Nephron (organoid): ENCODE measurements at regions not wholly inside any gene's neighbourhood (a gene's known extent, or its start where the extent isn't known, plus 50 kb on each side); places are given as distances from the start of the nearest gene placed in this dataset.

Experiments used
- H3K27ac Mint-ChIP-seq, 3 experiments: 2 replicates each; pipeline ENCODE4 v1.8.0; 2020; ENCODE audit warnings: mixed read lengths in 3 of 3, mild to moderate bottlenecking in 2 of 3, moderate library complexity in 1 of 3
- H3K27me3 Mint-ChIP-seq: 2 replicates; pipeline ENCODE4 v1.8.0; 2021; ENCODE audit warnings: low read depth, mild to moderate bottlenecking, moderate library complexity, mixed read lengths
- H3K36me3 Mint-ChIP-seq: 2 replicates; pipeline ENCODE4 v1.8.0; 2020; ENCODE audit warnings: low read depth, mixed read lengths
- H3K4me1 Mint-ChIP-seq: 2 replicates; pipeline ENCODE4 v1.8.0; 2020; ENCODE audit warnings: mixed read lengths
- H3K4me3 Mint-ChIP-seq, 3 experiments: 2 replicates each; pipeline ENCODE4 v1.8.0; 2020; ENCODE audit warnings: mild to moderate bottlenecking in 3 of 3, mixed read lengths in 3 of 3, moderate library complexity in 2 of 3
- H3K9me3 Mint-ChIP-seq: 2 replicates; pipeline ENCODE4 v1.8.0; 2020; ENCODE audit warnings: mixed read lengths
- TF ChIP-seq, protein P1 (sequence below), 3 experiments: fragments of 200-600 bp; sonication (generic); IDR thresholded peaks; one replicate each; pipeline ENCODE4 v1.5.0; 2021; ENCODE audit warnings: antibody characterized with exemption in 3 of 3; ENCODE audit not compliant: unreplicated experiment in 3 of 3

DNA sequence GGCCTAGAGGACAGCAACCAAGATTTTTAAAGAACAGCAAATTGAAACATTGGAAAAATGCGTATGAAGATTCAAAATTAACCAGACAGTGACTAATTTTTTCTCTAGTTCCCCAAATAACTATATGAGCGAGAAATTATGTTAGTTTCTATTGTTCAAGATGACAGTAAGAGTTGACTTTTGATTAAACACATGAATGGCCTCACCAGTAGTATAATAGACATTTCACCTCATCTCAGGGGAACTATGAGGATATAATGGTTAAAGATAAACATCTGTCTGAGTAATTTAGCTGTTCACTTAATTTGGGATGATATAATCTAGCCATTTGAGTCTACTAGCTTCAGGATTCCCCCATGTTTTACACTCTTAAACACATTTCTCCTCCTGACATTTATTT is 380.9 kb upstream of the NWD2 start:
- H3K4me3 Mint-ChIP-seq: no peak overlapping the region
- TF ChIP-seq, protein P1, sequence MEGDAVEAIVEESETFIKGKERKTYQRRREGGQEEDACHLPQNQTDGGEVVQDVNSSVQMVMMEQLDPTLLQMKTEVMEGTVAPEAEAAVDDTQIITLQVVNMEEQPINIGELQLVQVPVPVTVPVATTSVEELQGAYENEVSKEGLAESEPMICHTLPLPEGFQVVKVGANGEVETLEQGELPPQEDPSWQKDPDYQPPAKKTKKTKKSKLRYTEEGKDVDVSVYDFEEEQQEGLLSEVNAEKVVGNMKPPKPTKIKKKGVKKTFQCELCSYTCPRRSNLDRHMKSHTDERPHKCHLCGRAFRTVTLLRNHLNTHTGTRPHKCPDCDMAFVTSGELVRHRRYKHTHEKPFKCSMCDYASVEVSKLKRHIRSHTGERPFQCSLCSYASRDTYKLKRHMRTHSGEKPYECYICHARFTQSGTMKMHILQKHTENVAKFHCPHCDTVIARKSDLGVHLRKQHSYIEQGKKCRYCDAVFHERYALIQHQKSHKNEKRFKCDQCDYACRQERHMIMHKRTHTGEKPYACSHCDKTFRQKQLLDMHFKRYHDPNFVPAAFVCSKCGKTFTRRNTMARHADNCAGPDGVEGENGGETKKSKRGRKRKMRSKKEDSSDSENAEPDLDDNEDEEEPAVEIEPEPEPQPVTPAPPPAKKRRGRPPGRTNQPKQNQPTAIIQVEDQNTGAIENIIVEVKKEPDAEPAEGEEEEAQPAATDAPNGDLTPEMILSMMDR (IDR thresholded peaks at IDR 0.05; ENCODE audit: unreplicated experiment in 3 of 3): no peak
- no peaks in the 10 kb centered on the region for H3K4me1 Mint-ChIP-seq
- H3K27ac Mint-ChIP-seq: no peak overlapping the region
- H3K9me3 Mint-ChIP-seq: peaks cover 3% of the 10 kb centered on the region
- H3K27me3 Mint-ChIP-seq: no peaks in the 10 kb centered on the region
- H3K36me3 Mint-ChIP-seq: no peaks in the 10 kb centered on the region

- TF ChIP-seq, protein P1 (IDR thresholded peaks at IDR 0.05; ENCODE audit: unreplicated experiment in 3 of 3): no peak
- Mint-ChIP-seq H3K36me3 (no peaks in the 10 kb centered on the region), H3K9me3 (no peaks in the 10 kb centered on the region), H3K4me1 (no peaks in the 10 kb centered on the region), H3K4me3 (no peak overlapping the region), H3K27ac (no peak overlapping the region), H3K27me3 (no peaks in the 10 kb centered on the region)
These were observed 374.4 kb upstream of the NWD2 start for GRCh38 chr4:36870121-36870520.

DNA sequence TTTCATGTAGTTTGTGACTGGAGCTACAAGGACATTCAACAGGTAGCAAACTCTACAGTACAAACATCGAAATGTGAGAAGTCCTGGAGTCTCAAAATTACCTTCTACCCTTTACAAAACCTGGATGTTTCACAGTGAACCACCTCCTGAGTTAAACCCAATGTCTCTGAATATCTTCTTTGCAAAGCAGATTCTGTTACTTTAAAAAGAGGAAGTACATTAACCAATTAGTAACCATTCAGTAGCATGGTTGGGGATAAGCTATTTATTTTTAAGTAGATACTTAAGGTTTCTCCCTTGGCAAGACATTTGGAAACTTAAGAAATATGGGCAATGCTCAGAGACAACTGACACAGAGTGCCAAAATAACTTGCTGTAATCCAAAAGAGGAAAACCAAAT is 371.9 kb upstream of the NWD2 start:
- no peaks in the 10 kb centered on the region for H3K4me1 Mint-ChIP-seq
- TF ChIP-seq, protein P1 (IDR thresholded peaks at IDR 0.05; ENCODE audit: unreplicated experiment in 3 of 3): no peak
- no peaks in the 10 kb centered on the region for H3K9me3 Mint-ChIP-seq
- H3K4me3 Mint-ChIP-seq: no peak overlapping the region
- no peaks in the 10 kb centered on the region for H3K27me3 Mint-ChIP-seq
- H3K27ac Mint-ChIP-seq: no peak overlapping the region
- no peaks in the 10 kb centered on the region for H3K36me3 Mint-ChIP-seq

DNA sequence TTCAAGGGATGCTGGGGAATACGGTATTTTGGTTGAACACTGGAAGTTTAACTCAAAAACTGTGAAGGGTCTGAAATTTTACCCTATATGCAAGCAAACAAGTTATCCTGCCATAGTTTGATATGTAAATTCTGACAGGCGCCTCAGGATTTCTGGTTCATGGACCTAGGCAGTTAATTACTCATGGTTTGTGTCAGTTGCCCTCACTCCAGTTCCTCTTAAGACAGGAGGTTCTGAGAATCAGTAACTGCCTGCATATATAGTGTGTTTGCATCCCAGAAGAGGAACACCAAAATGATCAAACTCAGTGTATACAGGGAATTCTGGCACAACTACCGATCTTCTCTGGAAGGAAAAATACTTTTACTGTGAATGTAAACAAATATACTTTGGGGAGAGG is 360.4 kb upstream of the NWD2 start:
- peaks cover 15% of the 10 kb centered on the region for H3K9me3 Mint-ChIP-seq
- H3K27ac Mint-ChIP-seq: no peak overlapping the region
- no peaks in the 10 kb centered on the region for H3K27me3 Mint-ChIP-seq
- H3K4me1 Mint-ChIP-seq: no peaks in the 10 kb centered on the region
- no peaks in the 10 kb centered on the region for H3K36me3 Mint-ChIP-seq
- H3K4me3 Mint-ChIP-seq: no peak overlapping the region
- TF ChIP-seq, protein P1 (IDR thresholded peaks at IDR 0.05; ENCODE audit: unreplicated experiment in 3 of 3): no peak

DNA sequence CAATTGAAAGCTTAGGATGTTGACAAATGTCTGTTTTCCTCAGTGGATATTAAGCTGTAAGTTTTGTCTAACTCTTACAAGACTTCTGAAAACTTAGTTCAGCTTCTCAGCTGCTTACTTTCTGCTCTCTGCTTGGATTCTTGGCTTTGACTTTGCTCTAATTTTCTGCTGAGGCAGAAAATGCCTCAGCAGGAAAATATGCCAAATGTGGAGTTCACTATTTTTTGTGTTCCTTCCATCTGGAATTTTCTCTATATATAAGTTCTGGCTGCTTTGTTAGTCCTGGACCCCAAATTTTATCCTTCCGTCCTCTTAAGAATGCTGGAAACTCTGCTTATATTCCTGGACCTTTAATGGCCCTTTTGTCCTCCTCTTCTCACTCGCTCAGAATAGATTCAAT is 352.6 kb upstream of the NWD2 start:
- Mint-ChIP-seq H3K27ac (no peak overlapping the region), H3K27me3 (peaks cover 4% of the 10 kb centered on the region), H3K4me1 (peaks cover 5% of the 10 kb centered on the region), H3K36me3 (no peaks in the 10 kb centered on the region), H3K9me3 (peaks cover 14% of the 10 kb centered on the region), H3K4me3 (no peak overlapping the region)
- TF ChIP-seq, protein P1 (IDR thresholded peaks at IDR 0.05; ENCODE audit: unreplicated experiment in 3 of 3): no peak

DNA sequence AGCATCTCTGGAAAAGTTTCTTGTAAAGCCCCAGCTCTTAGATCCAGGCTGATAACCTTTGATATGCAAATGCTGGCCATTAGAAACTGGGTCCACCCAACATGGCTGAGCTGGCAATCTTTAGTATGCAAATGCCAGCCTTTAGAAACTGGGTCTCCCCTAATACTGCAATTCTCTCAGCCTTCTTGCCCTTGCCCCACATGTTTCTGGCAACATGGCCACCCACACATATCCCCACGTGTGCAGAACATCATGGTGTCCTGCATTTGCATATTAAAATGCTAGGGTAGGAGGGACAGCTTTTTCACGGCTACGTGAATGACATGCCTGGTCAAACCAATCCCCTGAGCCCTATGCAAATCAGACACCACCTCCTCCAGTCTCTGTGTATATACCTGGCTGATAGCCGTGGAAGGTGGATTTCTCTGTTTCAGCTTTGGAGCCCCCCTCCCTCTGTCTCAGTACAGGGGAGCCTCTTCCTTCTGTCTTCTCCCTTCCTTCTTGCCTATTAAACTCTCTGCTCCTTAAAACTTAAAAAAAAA is 344.0 kb upstream of the NWD2 start:
- Mint-ChIP-seq H3K9me3 (peaks cover 2% of the 10 kb centered on the region), H3K4me3 (no peak overlapping the region), H3K4me1 (no peaks in the 10 kb centered on the region), H3K36me3 (no peaks in the 10 kb centered on the region), H3K27me3 (no peaks in the 10 kb centered on the region), H3K27ac (no peak overlapping the region)
- TF ChIP-seq, protein P1 (IDR thresholded peaks at IDR 0.05; ENCODE audit: unreplicated experiment in 3 of 3): no peak
